IPS-20b (cell line): ENCODE measurements at regions not wholly inside any gene's neighbourhood (a gene's known extent, or its start where the extent isn't known, plus 50 kb on each side); places are given as distances from the start of the nearest gene placed in this dataset.

Experiments used
- H3K27ac ChIP-seq: one replicate; pipeline ENCODE4 v1.5.1; 2013; ENCODE audit warnings: low read length
- H3K27me3 ChIP-seq: 2 replicates; pipeline ENCODE4 v1.6.1; 2013; ENCODE audit warnings: mild to moderate bottlenecking, low read length, inconsistent platforms; ENCODE audit not compliant: insufficient read depth
- H3K36me3 ChIP-seq: 2 replicates; pipeline ENCODE4 v1.6.1; 2013; ENCODE audit warnings: low read depth, mild to moderate bottlenecking, inconsistent platforms, low read length, moderate library complexity; ENCODE audit not compliant: insufficient read depth
- H3K4me1 ChIP-seq: 2 replicates; pipeline ENCODE4 v1.6.1; 2013; ENCODE audit warnings: mild to moderate bottlenecking, control low read depth, inconsistent platforms, low read length, moderate library complexity; ENCODE audit not compliant: insufficient read depth
- H3K4me3 ChIP-seq: 2 replicates; pipeline ENCODE4 v1.5.1; 2013; ENCODE audit warnings: mild to moderate bottlenecking, low read length, inconsistent platforms
- H3K9ac ChIP-seq: 2 replicates; pipeline ENCODE4 v1.6.1; 2013; ENCODE audit warnings: low read depth, mild to moderate bottlenecking, inconsistent platforms, low read length, moderate library complexity
- H3K9me3 ChIP-seq: 2 replicates; pipeline ENCODE4 v1.6.1; 2013; ENCODE audit warnings: mild to moderate bottlenecking, low read depth, low read length, inconsistent platforms; ENCODE audit not compliant: insufficient read depth

- no peaks in the 10 kb centered on the region for H3K9me3 ChIP-seq
- no peaks in the 10 kb centered on the region for H3K27me3 ChIP-seq
- no peak overlapping the region for H3K27ac ChIP-seq
- no peaks in the 10 kb centered on the region for H3K4me1 ChIP-seq
- H3K9ac ChIP-seq, result no peak overlapping the region
- H3K4me3 ChIP-seq, result no peak overlapping the region
- no peaks in the 10 kb centered on the region for H3K36me3 ChIP-seq
Measured at GRCh38 chr5:28249771-28250415, 1211.5 kb upstream of the CDH9 start.

- Histone ChIP-seq H3K27me3 (no peaks in the 10 kb centered on the region), H3K4me3 (no peak overlapping the region), H3K9me3 (no peaks in the 10 kb centered on the region), H3K4me1 (no peaks in the 10 kb centered on the region), H3K27ac (no peak overlapping the region), H3K36me3 (no peaks in the 10 kb centered on the region), H3K9ac (no peak overlapping the region)
Measured at GRCh38 chr5:28234356-28234968, 1196.1 kb upstream of the CDH9 start.

DNA sequence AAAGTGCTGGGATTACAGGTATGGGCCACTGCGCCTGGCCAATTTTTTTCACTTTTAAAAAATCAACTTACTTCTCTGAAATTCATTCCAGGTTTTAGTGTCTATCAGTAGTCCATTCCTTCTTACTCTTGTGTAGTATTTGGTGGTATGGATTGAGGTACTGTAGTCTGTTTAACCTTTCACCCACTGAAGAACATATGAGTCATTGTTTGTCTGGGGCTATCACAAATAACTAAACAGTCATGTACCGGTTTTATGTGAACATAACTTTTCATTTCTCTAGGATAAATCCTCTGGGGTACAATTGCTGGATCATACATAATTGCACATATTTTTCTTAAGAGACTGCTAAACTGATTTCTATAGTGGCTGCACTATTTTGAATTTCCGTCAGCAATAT, 1188.0 kb upstream of the CDH9 start:
- Histone ChIP-seq H3K27me3 (no peaks in the 10 kb centered on the region), H3K4me1 (no peaks in the 10 kb centered on the region), H3K9me3 (no peaks in the 10 kb centered on the region), H3K4me3 (no peak overlapping the region), H3K9ac (no peak overlapping the region), H3K27ac (no peak overlapping the region), H3K36me3 (no peaks in the 10 kb centered on the region)

GRCh38 chr5:28219539-28219938, 1181.2 kb upstream of the CDH9 start:
- no peaks in the 10 kb centered on the region for H3K27me3 ChIP-seq
- no peak overlapping the region for H3K27ac ChIP-seq
- H3K4me3 ChIP-seq, result no peak overlapping the region
- H3K36me3 ChIP-seq, result no peaks in the 10 kb centered on the region
- H3K9me3 ChIP-seq, result no peaks in the 10 kb centered on the region
- no peaks in the 10 kb centered on the region for H3K4me1 ChIP-seq
- H3K9ac ChIP-seq, result no peak overlapping the region

DNA sequence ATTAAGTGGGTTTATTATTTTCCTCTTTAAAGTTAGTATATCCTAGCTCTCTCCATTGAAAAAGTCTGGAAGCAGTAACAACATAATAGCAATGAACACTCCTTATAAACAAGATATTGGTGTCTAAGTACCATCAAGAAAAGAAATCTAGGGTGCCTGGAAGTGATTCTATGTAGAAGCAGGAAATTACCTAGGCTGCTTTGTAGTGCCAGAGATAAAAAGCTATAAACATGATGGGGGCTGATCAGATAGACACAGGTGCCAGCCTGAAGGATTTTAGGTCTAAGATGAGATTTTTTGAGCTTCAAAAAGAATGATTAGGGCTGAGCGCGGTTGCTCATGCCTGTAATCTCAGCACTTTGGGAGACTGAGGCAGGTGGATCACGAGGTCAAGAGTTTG, 1179.3 kb upstream of the CDH9 start:
- H3K4me1 ChIP-seq, result no peaks in the 10 kb centered on the region
- no peaks in the 10 kb centered on the region for H3K9me3 ChIP-seq
- H3K4me3 ChIP-seq, result no peak overlapping the region
- no peak overlapping the region for H3K27ac ChIP-seq
- no peak overlapping the region for H3K9ac ChIP-seq
- H3K36me3 ChIP-seq, result no peaks in the 10 kb centered on the region
- no peaks in the 10 kb centered on the region for H3K27me3 ChIP-seq

- H3K4me3 ChIP-seq, result no peak overlapping the region
- no peaks in the 10 kb centered on the region for H3K27me3 ChIP-seq
- H3K36me3 ChIP-seq, result no peaks in the 10 kb centered on the region
- H3K4me1 ChIP-seq, result no peaks in the 10 kb centered on the region
- H3K9me3 ChIP-seq, result no peaks in the 10 kb centered on the region
- no peak overlapping the region for H3K9ac ChIP-seq
- H3K27ac ChIP-seq, result no peak overlapping the region
Measured at GRCh38 chr5:28216939-28217360, 1178.6 kb upstream of the CDH9 start.

- Histone ChIP-seq H3K27ac (no peak overlapping the region), H3K4me3 (no peak overlapping the region), H3K9ac (no peak overlapping the region), H3K27me3 (no peaks in the 10 kb centered on the region), H3K4me1 (no peaks in the 10 kb centered on the region), H3K9me3 (no peaks in the 10 kb centered on the region), H3K36me3 (no peaks in the 10 kb centered on the region)
Measured at GRCh38 chr5:28215091-28215490, 1176.7 kb upstream of the CDH9 start.

DNA sequence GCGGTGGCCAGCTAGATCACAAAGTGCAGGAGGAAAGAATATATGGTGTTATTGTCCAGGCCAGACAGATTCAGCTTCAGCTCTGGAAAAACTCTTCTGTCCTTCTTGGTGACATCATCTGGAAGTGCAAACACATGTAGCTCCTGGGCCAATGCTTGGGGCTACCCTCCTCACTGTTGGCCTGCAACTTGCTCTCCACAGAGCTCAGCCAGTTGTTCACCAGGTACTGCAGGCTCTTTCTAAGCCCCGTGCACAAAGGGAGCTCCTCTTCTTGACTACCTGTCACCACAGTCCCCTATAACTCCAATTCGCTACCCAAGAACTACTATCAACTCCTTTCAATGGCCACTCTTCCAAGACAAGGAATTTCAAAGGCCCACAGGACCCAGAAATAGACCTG, 1175.9 kb upstream of the CDH9 start:
- Histone ChIP-seq H3K27ac (no peak overlapping the region), H3K36me3 (no peaks in the 10 kb centered on the region)

DNA sequence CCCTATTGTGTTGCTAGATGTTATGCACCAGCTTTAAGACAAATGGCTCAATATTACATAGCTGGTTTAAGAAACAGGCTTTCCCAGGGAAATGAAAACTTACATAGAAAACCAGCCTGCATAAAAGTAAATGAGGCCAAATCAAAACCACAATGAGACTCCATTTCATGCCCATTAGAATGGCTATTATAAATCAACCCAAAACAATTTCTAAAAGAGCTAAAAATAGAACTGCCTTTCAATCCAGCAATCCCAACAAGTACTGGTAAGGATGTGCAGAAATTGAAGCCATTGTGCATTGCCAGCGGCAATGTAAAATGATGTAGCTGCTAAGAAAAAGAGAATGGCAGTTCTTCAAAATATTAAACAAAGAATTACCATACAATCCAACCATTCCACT, 1170.0 kb upstream of the CDH9 start:
- H3K4me1 ChIP-seq, result no peaks in the 10 kb centered on the region
- no peak overlapping the region for H3K27ac ChIP-seq
- no peaks in the 10 kb centered on the region for H3K27me3 ChIP-seq
- H3K36me3 ChIP-seq, result no peaks in the 10 kb centered on the region
- H3K9me3 ChIP-seq, result no peaks in the 10 kb centered on the region
- no peak overlapping the region for H3K4me3 ChIP-seq
- no peak overlapping the region for H3K9ac ChIP-seq

More for the DNA sequence above, 1175.9 kb upstream of the CDH9 start:
- H3K4me3 ChIP-seq, result no peak overlapping the region
- H3K4me1 ChIP-seq, result no peaks in the 10 kb centered on the region
- H3K9ac ChIP-seq, result no peak overlapping the region
- H3K27me3 ChIP-seq, result no peaks in the 10 kb centered on the region
- H3K9me3 ChIP-seq, result no peaks in the 10 kb centered on the region

GRCh38 chr5:28190011-28190410, 1151.6 kb upstream of the CDH9 start:
- Histone ChIP-seq H3K4me3 (no peak overlapping the region), H3K4me1 (no peaks in the 10 kb centered on the region), H3K27me3 (no peaks in the 10 kb centered on the region), H3K9ac (no peak overlapping the region), H3K9me3 (no peaks in the 10 kb centered on the region), H3K27ac (no peak overlapping the region), H3K36me3 (no peaks in the 10 kb centered on the region)

GRCh38 chr5:28174691-28175090, 1136.3 kb upstream of the CDH9 start:
- Histone ChIP-seq H3K4me1 (no peaks in the 10 kb centered on the region), H3K9me3 (no peaks in the 10 kb centered on the region; the same call in 1 of the 2 replicates), H3K4me3 (no peak overlapping the region), H3K27ac (no peak overlapping the region), H3K9ac (no peak overlapping the region), H3K27me3 (no peaks in the 10 kb centered on the region), H3K36me3 (no peaks in the 10 kb centered on the region)

DNA sequence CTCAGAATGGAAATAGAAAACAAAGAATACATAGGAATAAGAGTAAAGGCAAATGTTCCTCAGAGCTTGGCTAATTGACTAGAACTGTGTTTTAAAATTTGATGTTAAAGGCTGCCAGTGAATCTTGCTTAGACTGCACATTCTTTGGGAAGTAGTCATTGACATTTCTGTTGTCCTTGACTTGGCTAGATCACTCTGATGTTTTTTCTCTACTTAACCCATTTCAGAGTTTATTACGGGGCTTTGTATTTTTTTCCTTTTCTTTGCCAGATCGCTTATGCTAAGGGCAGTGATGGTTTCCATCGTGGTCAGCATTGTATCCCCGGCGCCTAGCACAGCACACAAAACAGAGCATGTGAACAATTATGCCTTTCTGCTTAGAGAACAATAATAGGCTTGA, 1126.7 kb upstream of the CDH9 start:
- Histone ChIP-seq H3K9ac (no peak overlapping the region), H3K4me3 (no peak overlapping the region), H3K9me3 (no peaks in the 10 kb centered on the region; the same call in 1 of the 2 replicates), H3K4me1 (no peaks in the 10 kb centered on the region), H3K36me3 (no peaks in the 10 kb centered on the region), H3K27ac (no peak overlapping the region), H3K27me3 (no peaks in the 10 kb centered on the region)
